Neural crest cell (in vitro differentiated cells): ENCODE measurements at regions not wholly inside any gene's neighbourhood (a gene's known extent, or its start where the extent isn't known, plus 50 kb on each side); places are given as distances from the start of the nearest gene placed in this dataset.

ENCODE experiments used
- DNase-seq: peaks from one replicate; pipeline ENCODE4 v3.0.0; 2021; ENCODE audit warnings: low read depth, mixed read lengths, low spot score
- H3K27ac Mint-ChIP-seq: one replicate; pipeline ENCODE4 v1.8.0; 2021; ENCODE audit warnings: mild to moderate bottlenecking, mixed read lengths; ENCODE audit not compliant: unreplicated experiment
- H3K27me3 Mint-ChIP-seq: 2 replicates; pipeline ENCODE4 v1.8.0; 2021; ENCODE audit warnings: low read depth, mild to moderate bottlenecking, mixed read lengths
- H3K36me3 Mint-ChIP-seq: 2 replicates; pipeline ENCODE4 v1.8.0; 2021; ENCODE audit warnings: low read depth, mild to moderate bottlenecking, mixed read lengths
- H3K4me1 Mint-ChIP-seq: 2 replicates; pipeline ENCODE4 v1.8.0; 2021; ENCODE audit warnings: mixed read lengths
- H3K4me3 Mint-ChIP-seq: one replicate; pipeline ENCODE4 v1.8.0; 2021; ENCODE audit warnings: mild to moderate bottlenecking, mixed read lengths
- H3K9me3 Mint-ChIP-seq: 2 replicates; pipeline ENCODE4 v1.8.0; 2021; ENCODE audit warnings: mixed read lengths
- TF ChIP-seq, protein P1 (sequence below): fragments of 200-600 bp; sonication (generic); conservative IDR thresholded peaks from 2 replicates; pipeline ENCODE4 v1.5.0; 2021; ENCODE audit warnings: antibody characterized with exemption, mild to moderate bottlenecking

DNA sequence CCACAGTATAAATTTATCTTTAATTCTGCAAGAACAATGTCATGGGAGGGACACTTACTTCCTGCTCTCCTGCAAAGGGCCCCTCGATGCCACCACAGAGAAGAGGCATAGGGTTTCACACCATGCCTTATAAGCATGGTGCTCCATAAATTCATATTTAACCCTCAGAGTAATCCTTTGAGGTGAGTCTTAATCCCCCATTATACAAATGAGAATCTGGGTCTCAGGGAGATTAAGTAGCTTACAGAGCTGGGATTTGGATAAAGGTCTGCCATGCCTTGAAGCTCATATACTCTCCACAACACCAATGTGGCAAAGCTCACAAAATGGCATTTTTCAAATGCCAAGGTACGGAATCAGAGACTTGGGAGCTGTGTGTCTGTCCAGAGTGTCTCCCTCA is 268.5 kb upstream of the CCL2 start:
- Mint-ChIP-seq H3K27me3 (peaks cover 5% of the 10 kb centered on the region), H3K27ac (no peak overlapping the region), H3K4me3 (no peak overlapping the region), H3K36me3 (no peaks in the 10 kb centered on the region), H3K4me1 (peaks cover 5% of the 10 kb centered on the region), H3K9me3 (no peaks in the 10 kb centered on the region)
- DNase-seq: no peak
- TF ChIP-seq, protein P1, sequence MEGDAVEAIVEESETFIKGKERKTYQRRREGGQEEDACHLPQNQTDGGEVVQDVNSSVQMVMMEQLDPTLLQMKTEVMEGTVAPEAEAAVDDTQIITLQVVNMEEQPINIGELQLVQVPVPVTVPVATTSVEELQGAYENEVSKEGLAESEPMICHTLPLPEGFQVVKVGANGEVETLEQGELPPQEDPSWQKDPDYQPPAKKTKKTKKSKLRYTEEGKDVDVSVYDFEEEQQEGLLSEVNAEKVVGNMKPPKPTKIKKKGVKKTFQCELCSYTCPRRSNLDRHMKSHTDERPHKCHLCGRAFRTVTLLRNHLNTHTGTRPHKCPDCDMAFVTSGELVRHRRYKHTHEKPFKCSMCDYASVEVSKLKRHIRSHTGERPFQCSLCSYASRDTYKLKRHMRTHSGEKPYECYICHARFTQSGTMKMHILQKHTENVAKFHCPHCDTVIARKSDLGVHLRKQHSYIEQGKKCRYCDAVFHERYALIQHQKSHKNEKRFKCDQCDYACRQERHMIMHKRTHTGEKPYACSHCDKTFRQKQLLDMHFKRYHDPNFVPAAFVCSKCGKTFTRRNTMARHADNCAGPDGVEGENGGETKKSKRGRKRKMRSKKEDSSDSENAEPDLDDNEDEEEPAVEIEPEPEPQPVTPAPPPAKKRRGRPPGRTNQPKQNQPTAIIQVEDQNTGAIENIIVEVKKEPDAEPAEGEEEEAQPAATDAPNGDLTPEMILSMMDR: no peak

DNA sequence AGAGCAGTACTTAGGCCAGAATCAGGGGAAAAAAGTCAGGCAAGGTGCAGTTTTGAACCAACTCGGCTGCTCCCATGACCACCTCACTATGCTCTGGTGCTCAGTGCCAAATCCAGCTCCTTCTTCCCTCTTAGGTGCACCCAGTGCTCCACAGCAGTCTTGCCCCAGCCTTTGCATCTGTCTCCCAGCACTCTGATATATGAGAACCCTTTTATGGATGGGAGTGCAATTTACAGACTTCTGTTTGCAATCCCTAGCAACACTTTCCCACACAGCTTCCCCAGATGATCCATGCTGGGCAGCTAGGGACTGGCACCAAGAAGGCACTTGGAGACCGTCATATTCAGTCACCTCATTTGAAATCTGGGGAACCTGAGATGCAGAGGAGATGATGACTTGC is 267.9 kb upstream of the CCL2 start:
- H3K4me1 Mint-ChIP-seq: peaks cover 5% of the 10 kb centered on the region
- H3K27ac Mint-ChIP-seq: no peak overlapping the region
- peaks cover 5% of the 10 kb centered on the region for H3K27me3 Mint-ChIP-seq
- no peak for DNase-seq
- no peaks in the 10 kb centered on the region for H3K36me3 Mint-ChIP-seq
- H3K4me3 Mint-ChIP-seq: no peak overlapping the region
- H3K9me3 Mint-ChIP-seq: no peaks in the 10 kb centered on the region
- TF ChIP-seq, protein P1: no peak

GRCh38 chr17:33989361-33990148 is 265.5 kb upstream of the CCL2 start:
- Mint-ChIP-seq H3K4me1 (peaks cover 5% of the 10 kb centered on the region), H3K36me3 (no peaks in the 10 kb centered on the region), H3K4me3 (no peak overlapping the region), H3K27me3 (peaks cover 11% of the 10 kb centered on the region), H3K27ac (no peak overlapping the region), H3K9me3 (no peaks in the 10 kb centered on the region)
- no peak for DNase-seq
- TF ChIP-seq, protein P1: no peak

DNA sequence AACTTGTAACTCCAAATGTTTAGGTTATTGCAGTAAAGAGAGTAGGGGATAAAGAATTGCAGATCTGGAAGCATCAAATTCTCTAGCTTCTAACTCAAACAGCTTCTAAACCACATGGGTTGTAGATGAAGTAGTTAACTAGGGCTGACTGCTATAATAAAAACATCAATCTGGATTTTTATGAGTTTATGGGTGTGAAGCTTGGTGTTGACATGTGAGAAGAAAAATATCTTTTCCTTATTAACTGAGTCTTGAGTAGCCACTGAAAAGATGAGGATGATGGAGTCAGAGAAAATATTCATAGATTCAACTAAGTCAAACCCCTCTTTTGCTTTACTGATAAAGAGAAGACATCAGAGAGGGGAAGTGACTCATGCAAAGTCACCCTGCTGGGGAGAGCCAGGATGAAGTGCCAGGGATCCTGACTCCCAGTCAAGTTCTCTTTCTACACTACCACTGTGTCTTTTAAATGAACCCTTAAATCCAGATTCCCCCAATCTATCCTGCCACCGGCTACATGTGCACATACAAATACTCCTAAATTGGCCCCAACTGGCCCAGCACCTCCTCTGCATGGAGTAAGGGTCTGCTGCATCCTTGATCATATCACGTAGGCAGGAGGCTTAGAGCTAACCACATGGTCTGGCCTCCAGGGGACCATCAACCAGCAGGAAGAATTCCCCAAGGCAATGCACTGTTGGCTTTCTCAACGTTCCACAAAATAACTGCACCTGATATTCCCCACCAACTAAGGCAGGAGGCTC is 264.0 kb upstream of the CCL2 start:
- Mint-ChIP-seq H3K4me1 (peaks cover 5% of the 10 kb centered on the region), H3K9me3 (peaks cover 1% of the 10 kb centered on the region)

DNA sequence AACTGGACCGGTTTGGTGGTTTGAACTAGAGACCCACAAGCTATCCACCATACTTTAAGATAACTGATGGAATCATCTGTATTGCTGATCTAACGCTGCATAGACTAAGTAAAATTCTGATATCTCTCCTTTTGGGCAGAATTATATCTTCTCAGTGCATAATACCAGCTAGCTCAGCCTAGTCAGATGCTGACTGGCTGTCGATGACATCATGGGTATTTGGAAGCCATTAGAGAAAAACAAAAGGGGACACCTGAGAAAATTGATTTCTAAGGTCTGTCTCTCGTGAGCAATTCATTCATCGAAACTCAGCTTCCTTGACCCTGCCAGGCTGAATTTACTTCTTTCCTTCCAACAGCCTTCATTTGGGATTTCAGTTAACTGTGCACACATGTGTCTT is 263.0 kb upstream of the CCL2 start:
- peaks cover 3% of the 10 kb centered on the region for H3K9me3 Mint-ChIP-seq
- peaks cover 14% of the 10 kb centered on the region for H3K27me3 Mint-ChIP-seq
- H3K4me3 Mint-ChIP-seq: no peak overlapping the region
- H3K4me1 Mint-ChIP-seq: peaks cover 5% of the 10 kb centered on the region
- no peaks in the 10 kb centered on the region for H3K36me3 Mint-ChIP-seq
- H3K27ac Mint-ChIP-seq: no peak overlapping the region
- TF ChIP-seq, protein P1: no peak
- DNase-seq: no peak

More for the DNA sequence above, 264.0 kb upstream of the CCL2 start:
- TF ChIP-seq, protein P1: no peak
- H3K27ac Mint-ChIP-seq: no peak overlapping the region
- H3K27me3 Mint-ChIP-seq: peaks cover 14% of the 10 kb centered on the region
- no peak for DNase-seq
- H3K4me3 Mint-ChIP-seq: no peak overlapping the region
- H3K36me3 Mint-ChIP-seq: no peaks in the 10 kb centered on the region
